HG03066 (cell line): ENCODE measurements at regions not wholly inside any gene's neighbourhood (a gene's known extent, or its start where the extent isn't known, plus 50 kb on each side); places are given as distances from the start of the nearest gene placed in this dataset.
"Not testable (repeated sequence)": the region's sequence is repeated elsewhere in the genome, so short reads cannot be mapped to it uniquely, and the experiment has no call there.

Experiments used
- ATAC-seq: cut with Tn5 transposase; IDR thresholded peaks from one replicate; pipeline ENCODE4 v1.9.1; 2021; ENCODE audit warnings: low read depth; ENCODE audit not compliant: unreplicated experiment

DNA sequence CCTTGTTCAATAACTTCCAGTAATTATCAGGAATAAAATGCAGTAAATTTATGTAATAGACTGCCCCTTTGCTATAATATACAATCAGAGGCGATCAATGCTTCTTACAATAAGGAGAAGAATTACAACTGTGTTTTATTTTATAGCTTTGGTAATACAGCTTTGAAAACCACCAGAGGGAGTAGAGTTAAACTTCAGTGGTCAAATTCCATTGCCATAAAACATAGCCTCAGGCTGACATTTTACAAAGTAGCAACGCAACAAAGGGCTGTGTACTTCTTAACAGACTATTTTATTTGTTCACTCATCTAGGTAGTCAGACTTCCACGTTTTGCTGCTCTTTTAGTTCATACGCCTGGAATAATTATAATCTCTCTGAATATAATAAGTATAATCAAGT lies 58.5 kb downstream of the TEX13C start:
- ATAC-seq, result no peak

GRCh38 chrX:125378770-125379169 lies 59.1 kb downstream of the TEX13C start:
- no peak for ATAC-seq

DNA sequence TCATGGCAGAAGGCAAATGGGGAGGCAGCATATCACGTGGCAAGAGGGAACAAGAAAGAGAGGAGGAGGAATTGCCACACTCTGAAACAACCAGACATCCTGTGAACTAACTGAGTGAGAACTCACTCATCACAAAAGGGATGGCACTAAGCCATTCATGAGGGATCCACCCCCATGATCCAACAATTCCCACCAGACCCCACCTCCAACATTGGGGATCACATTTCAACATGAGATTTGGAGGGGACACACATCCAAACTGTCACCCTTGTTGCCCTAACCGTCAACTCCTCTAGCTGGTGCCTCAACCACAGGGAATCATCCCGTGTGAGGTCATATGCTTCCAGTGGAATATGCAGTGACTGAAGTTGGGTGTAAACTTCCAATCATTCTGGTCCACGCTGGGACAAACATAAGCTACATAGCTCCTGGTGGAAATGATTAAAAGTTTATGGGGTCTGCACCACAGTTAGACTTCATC lies 62.5 kb downstream of the TEX13C start:
- ATAC-seq, result no peak

- no peak for ATAC-seq
Measured at GRCh38 chrX:125382889-125383288, 63.2 kb downstream of the TEX13C start.

DNA sequence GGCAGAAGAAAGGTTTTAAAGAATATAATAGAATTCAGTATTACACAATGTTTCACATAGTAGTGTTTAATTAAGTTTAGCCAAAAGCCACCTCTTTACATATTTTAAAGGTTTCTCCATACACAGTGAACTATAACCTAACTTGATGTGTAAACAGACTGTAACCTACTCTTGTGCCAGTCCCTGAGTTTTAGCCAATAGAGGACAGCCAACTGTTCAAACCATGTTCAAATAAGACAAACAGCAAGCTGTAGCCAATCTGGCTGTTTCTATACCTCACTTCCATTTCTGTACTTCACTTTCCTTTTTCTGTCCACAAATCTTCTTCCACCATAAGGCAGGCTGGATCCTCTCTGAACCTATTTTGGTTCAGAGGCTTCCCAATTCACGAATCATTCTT lies 65.2 kb downstream of the TEX13C start:
- no peak for ATAC-seq

DNA sequence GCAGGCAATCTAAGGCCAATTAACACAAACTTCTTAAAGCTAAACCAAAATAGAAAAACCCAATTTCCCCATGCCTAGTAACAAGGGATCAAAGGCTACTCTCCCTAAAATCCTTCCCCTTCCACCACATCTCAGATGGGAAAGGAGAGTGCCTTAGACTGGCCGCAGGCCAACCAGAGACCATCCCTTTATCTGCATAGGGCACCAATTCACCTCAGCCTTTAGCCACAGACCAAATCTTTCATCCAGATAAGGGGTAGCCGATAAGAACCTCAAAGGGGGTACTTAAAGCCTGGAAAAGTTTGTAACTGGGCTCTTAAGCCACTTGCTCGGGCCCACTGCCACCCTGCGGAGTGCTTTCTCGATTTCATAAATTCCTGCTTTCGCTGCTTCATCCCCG lies 68.3 kb downstream of the TEX13C start:
- ATAC-seq, result no peak

- no peak for ATAC-seq
Measured at GRCh38 chrX:125394449-125394848, 74.8 kb downstream of the TEX13C start.

DNA sequence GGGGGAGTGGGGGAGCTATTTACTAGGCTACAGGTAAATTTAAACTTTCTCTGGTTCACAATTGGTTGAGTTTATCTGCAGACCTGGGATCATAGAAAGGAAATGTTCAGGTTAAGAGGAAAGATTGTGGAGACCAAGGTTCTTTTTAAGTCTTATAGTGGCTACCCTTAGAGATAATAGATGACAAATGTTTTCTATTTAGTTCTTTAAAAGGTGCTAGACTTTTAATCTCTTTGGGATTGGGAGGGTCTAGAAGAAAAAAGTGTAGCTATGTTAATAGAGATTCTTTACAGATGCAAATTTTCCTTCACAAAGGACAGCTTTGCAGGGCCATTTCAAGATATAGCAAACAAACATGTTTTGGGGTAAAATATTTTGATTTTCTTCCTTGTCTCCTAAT lies 76.0 kb downstream of the TEX13C start:
- ATAC-seq, result no peak

GRCh38 chrX:125398959-125399440 lies 79.3 kb downstream of the TEX13C start:
- ATAC-seq, result no peak

DNA sequence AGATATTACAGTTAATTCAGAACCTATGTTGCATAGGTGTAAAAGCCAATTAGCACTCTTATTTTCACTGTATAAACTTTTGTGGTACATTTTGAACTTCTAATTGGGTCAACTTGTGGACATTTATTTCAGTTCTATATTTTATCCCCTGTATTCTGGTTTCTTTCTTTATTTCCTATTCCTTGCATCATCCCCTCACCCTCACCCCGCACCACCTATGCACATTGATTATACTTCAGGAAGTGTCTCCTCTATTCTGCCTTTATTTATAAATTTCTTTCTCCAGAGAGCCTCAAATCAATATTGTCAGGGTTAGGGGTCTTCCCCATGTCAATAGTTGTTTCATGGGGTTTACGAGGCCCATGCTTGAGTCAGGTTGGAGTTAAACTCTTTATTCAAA lies 83.1 kb downstream of the TEX13C start:
- ATAC-seq, result no peak

- ATAC-seq, result no peak
Measured at GRCh38 chrX:125404667-125405160, 85.0 kb downstream of the TEX13C start.

GRCh38 chrX:125405339-125405738 lies 85.7 kb downstream of the TEX13C start:
- no peak for ATAC-seq

DNA sequence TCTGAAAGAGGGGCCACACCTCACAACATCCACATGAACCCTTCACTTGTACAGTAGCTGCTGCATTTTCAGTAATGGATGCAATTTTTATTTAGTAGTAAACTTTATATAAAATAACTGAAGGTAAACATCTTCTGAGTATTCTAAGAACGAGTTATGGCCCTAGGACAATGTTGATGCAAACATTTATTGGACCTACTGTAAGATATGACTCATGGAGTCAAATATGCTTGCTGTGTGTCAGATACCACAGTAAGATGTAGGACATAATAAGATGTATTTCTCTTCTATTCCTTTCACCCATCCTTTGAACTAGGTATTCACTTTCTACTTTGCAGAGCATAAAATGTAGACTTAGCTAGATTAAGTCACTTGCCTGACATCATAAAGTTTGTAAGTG lies 87.6 kb downstream of the TEX13C start:
- no peak for ATAC-seq

DNA sequence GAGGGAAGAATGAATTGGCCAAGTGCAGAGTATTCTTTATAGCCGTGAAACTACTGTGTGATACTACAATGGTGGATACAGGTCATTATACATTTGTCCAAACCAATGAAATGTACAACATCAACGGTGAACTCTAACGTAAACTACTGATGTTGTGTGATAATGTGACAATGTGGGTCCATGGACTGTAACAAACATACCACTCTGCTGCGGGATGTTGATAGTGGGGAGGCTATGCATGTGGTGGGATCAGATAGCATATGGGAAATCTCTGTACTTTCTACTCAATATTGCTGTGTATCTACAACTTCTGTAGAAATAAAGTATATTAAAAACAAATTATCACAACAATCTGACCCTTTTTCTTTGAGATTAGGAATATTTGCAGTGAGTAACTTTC lies 101.1 kb downstream of the TEX13C start:
- ATAC-seq, result no peak

GRCh38 chrX:125422986-125423385 lies 103.3 kb downstream of the TEX13C start:
- no peak for ATAC-seq

DNA sequence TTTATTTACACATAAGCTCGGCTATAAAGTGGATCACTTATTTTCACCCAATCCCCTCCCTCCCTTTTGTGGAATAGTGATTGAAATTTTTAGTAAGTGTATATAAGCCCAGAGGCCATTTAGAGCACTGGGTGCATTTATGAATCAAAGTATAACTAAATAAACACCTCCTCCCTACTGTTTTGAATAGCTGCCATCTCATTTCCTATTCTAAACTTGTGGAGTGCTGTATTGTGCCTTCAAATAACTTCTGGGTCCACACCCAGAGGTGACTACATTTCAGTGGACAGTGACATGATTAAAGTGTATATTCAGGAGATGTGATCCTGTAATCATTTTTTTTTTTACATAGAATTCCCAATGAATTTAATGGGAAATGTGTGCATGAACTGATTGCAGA lies 104.9 kb downstream of the TEX13C start:
- ATAC-seq, result no peak

- ATAC-seq, result no peak
Measured at GRCh38 chrX:125436855-125437254, 117.2 kb downstream of the TEX13C start.

GRCh38 chrX:125439194-125439849 lies 119.7 kb downstream of the TEX13C start:
- no peak for ATAC-seq

DNA sequence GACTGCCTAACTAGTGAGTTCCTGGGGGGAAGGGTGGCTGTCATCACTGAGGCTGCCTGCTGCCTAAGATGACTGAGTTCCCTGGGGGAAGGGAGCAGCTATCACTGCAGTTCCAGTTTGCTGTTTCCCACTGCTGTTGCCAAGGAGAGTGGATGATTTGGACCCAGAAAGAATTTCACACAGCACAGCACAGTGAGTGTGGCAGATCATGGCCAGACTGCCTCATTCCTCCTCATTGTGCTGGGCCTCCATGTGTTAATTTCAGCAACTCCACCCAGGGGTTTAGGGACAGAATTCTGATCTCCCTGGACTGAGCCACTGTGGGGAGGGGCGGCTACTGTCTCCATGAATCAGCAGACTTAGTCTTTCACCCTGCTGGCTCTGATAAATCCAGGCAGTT lies 125.0 kb downstream of the TEX13C start:
- ATAC-seq, result no peak

DNA sequence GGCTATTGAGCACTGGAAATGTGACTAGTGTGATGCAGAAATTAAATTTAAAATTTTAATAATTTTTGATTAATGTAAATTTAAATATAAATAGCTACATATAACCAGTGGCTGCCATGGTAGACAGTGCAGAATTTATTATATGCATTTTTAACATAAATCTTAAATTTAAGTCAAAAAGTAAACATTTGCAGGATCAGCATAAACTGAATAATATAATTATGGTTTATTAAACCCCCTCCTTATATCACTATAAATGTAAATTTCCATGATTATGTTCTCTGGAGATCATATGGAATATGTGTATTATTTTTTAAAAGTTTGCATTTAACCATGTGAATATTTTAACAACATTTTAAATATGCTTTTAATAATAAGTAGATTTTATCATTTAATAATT lies 155.8 kb downstream of the TEX13C start:
- ATAC-seq, result no peak

DNA sequence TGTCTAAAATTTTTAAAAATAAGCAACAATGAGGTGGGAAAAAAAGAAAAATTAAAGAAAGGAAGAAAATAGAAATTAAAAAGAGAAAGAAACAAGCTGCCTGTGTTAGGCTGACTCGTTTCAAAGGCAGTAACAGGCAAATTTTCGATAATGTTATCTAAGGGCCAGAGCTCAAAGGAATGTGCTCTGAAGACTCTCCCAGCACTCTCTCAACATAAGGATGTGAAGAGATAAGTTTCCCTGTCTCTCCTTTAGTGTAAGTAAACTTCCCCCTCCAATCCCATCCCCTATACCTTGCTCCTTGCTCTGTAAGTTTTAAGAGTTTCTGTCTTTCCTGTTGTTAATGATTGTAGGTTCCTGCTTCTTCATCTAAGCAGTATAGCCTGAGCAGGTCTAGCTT lies 172.8 kb downstream of the TEX13C start:
- ATAC-seq, result no peak

- not testable (repeated sequence) for ATAC-seq
Measured at GRCh38 chrX:125493004-125493403, 173.3 kb downstream of the TEX13C start.

- no peak for ATAC-seq
Measured at GRCh38 chrX:125497667-125498066, 178.0 kb downstream of the TEX13C start.
